HepG2 (cell line): ENCODE measurements at regions not wholly inside any gene's neighbourhood (a gene's known extent, or its start where the extent isn't known, plus 50 kb on each side); places are given as distances from the start of the nearest gene placed in this dataset.

ENCODE experiments used
- ARNT ChIP-seq: fragments of 450-650 bp; IDR thresholded peaks from 2 replicates; pipeline ENCODE4 v1.6.1; 2017
- ASH2L ChIP-seq: fragments of 300-600, 200-600 bp; sonication (generic); IDR thresholded peaks from 2 replicates; pipeline ENCODE4 v1.7.0; 2017; ENCODE audit warnings: low read depth, mild to moderate bottlenecking, moderate library complexity, mixed read lengths, low read length; ENCODE audit not compliant: insufficient read length
- DMAP1 ChIP-seq: IDR thresholded peaks from 2 replicates; pipeline ENCODE4 v1.6.1; 2016
- FUBP1 ChIP-seq: sonication (generic); formaldehyde crosslinking; IDR thresholded peaks from 2 replicates; pipeline ENCODE4 v1.5.1; 2020; ENCODE audit warnings: missing genetic modification reagents, mild to moderate bottlenecking, borderline replicate concordance
- HIVEP1 ChIP-seq: sonication (generic); formaldehyde crosslinking; IDR thresholded peaks from 2 replicates; pipeline ENCODE4 v1.4.0; 2020; ENCODE audit warnings: mild to moderate bottlenecking, missing genetic modification reagents
- KAT2B ChIP-seq: fragments of 150-350 bp; IDR thresholded peaks from 2 replicates; pipeline ENCODE4 v1.6.1; 2014; ENCODE audit warnings: low read depth, low read length, borderline replicate concordance
- KLF13 ChIP-seq: sonication (generic); formaldehyde crosslinking; IDR thresholded peaks from 2 replicates; pipeline ENCODE4 v1.4.0; 2020; ENCODE audit warnings: mild to moderate bottlenecking, missing genetic modification reagents
- NR2F6 ChIP-seq, 2 experiments: IDR thresholded peaks; 2 replicates each; pipeline ENCODE4 v1.6.1; 2016; ENCODE audit warnings: antibody characterized with exemption in 1 of 2, mild to moderate bottlenecking in 1 of 2
- POGZ ChIP-seq: sonication (generic); formaldehyde crosslinking; IDR thresholded peaks from 2 replicates; pipeline ENCODE4 v1.4.0; 2020; ENCODE audit warnings: mild to moderate bottlenecking, missing genetic modification reagents
- SAP130 ChIP-seq: IDR thresholded peaks from 2 replicates; pipeline ENCODE4 v1.6.1; 2016; ENCODE audit warnings: low read depth
- ZBTB38 ChIP-seq: sonication (generic); formaldehyde crosslinking; IDR thresholded peaks from 2 replicates; pipeline ENCODE4 v1.5.1; 2020; ENCODE audit warnings: mild to moderate bottlenecking, missing genetic modification reagents
- ZKSCAN8 ChIP-seq: IDR thresholded peaks from 2 replicates; pipeline ENCODE4 v1.6.1; 2016; ENCODE audit warnings: borderline replicate concordance, missing genetic modification reagents, missing compliant biosample characterization
- ZNF335 ChIP-seq: sonication (generic); formaldehyde crosslinking; IDR thresholded peaks from 2 replicates; pipeline ENCODE4 v1.4.0; 2020; ENCODE audit warnings: missing genetic modification reagents
- ZNF644 ChIP-seq: IDR thresholded peaks from 2 replicates; pipeline ENCODE4 v1.6.1; 2016; ENCODE audit warnings: low read depth
- ZNF687 ChIP-seq: sonication (generic); formaldehyde crosslinking; IDR thresholded peaks from 2 replicates; pipeline ENCODE4 v1.5.1; 2020; ENCODE audit warnings: mild to moderate bottlenecking, missing genetic modification reagents, moderate library complexity
- ZNF780A ChIP-seq: sonication (generic); formaldehyde crosslinking; IDR thresholded peaks from 2 replicates; pipeline ENCODE4 v1.8.0; 2022; ENCODE audit warnings: mild to moderate bottlenecking, missing genetic modification reagents, moderate library complexity
- TF ChIP-seq, protein P1 (sequence below): sonication (generic); formaldehyde crosslinking; IDR thresholded peaks from 2 replicates; pipeline ENCODE4 v1.5.1; 2020; ENCODE audit warnings: mild to moderate bottlenecking, missing genetic modification reagents, borderline replicate concordance
- TF ChIP-seq, protein P2 (sequence below): sonication (generic); formaldehyde crosslinking; IDR thresholded peaks from 2 replicates; pipeline ENCODE4 v1.5.0; 2020; ENCODE audit warnings: missing genetic modification reagents

GRCh38 chr21:38968887-38969543 lies 163.3 kb downstream of the ETS2 start (continued):
- TF ChIP-seq, protein P1, sequence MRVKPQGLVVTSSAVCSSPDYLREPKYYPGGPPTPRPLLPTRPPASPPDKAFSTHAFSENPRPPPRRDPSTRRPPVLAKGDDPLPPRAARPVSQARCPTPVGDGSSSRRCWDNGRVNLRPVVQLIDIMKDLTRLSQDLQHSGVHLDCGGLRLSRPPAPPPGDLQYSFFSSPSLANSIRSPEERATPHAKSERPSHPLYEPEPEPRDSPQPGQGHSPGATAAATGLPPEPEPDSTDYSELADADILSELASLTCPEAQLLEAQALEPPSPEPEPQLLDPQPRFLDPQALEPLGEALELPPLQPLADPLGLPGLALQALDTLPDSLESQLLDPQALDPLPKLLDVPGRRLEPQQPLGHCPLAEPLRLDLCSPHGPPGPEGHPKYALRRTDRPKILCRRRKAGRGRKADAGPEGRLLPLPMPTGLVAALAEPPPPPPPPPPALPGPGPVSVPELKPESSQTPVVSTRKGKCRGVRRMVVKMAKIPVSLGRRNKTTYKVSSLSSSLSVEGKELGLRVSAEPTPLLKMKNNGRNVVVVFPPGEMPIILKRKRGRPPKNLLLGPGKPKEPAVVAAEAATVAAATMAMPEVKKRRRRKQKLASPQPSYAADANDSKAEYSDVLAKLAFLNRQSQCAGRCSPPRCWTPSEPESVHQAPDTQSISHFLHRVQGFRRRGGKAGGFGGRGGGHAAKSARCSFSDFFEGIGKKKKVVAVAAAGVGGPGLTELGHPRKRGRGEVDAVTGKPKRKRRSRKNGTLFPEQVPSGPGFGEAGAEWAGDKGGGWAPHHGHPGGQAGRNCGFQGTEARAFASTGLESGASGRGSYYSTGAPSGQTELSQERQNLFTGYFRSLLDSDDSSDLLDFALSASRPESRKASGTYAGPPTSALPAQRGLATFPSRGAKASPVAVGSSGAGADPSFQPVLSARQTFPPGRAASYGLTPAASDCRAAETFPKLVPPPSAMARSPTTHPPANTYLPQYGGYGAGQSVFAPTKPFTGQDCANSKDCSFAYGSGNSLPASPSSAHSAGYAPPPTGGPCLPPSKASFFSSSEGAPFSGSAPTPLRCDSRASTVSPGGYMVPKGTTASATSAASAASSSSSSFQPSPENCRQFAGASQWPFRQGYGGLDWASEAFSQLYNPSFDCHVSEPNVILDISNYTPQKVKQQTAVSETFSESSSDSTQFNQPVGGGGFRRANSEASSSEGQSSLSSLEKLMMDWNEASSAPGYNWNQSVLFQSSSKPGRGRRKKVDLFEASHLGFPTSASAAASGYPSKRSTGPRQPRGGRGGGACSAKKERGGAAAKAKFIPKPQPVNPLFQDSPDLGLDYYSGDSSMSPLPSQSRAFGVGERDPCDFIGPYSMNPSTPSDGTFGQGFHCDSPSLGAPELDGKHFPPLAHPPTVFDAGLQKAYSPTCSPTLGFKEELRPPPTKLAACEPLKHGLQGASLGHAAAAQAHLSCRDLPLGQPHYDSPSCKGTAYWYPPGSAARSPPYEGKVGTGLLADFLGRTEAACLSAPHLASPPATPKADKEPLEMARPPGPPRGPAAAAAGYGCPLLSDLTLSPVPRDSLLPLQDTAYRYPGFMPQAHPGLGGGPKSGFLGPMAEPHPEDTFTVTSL = 0 out of 2 replicates have a peak, but pooled peaks have one; percentile 39
- TF ChIP-seq DMAP1 (no peak), ASH2L (no peak), POGZ (CRISPR knock-in tag) (no peak), KAT2B (no peak), ZNF335 (peak; percentile 62; the same call in 1 of the 2 replicates), ZNF644 (CRISPR knock-in tag) (peak; percentile 37; the same call in 1 of the 2 replicates), NR2F6 (IDR thresholded peaks at IDR 0.05) (no peak), NR2F6 (CRISPR knock-in tag; IDR thresholded peaks at IDR 0.05) (no peak), HIVEP1 (CRISPR knock-in tag) (no peak), SAP130 (CRISPR knock-in tag) (peak; percentile 8; the same call in 1 of the 2 replicates), ZNF780A (no peak), ZKSCAN8 (CRISPR knock-in tag) (no peak), FUBP1 (CRISPR knock-in tag) (no peak), ZBTB38 (CRISPR knock-in tag) (peak; percentile 13; the same call in 1 of the 2 replicates), KLF13 (CRISPR knock-in tag) (no peak), ZNF687 (CRISPR knock-in tag) (peak; percentile 77), ARNT (no peak)
- TF ChIP-seq, protein P2, sequence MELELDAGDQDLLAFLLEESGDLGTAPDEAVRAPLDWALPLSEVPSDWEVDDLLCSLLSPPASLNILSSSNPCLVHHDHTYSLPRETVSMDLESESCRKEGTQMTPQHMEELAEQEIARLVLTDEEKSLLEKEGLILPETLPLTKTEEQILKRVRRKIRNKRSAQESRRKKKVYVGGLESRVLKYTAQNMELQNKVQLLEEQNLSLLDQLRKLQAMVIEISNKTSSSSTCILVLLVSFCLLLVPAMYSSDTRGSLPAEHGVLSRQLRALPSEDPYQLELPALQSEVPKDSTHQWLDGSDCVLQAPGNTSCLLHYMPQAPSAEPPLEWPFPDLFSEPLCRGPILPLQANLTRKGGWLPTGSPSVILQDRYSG (CRISPR knock-in tag) = no peak
